ENCODE measurements at regions not wholly inside any gene's neighbourhood (a gene's known extent, or its start where the extent isn't known, plus 50 kb on each side); places are given as distances from the start of the nearest gene placed in this dataset.

GRCh38 chr6:167735951-167736288, 90.8 kb upstream of the AFDN start:
- TF ChIP-seq POLR2A (IDR thresholded peaks at IDR 0.05; ENCODE audit: low read depth, low read length): no peak
- no peak for TF ChIP-seq POLR2AphosphoS5 (IDR thresholded peaks at IDR 0.05; ENCODE audit: low read depth, low read length)
